MM.1S (cell line): ENCODE measurements at regions not wholly inside any gene's neighbourhood (a gene's known extent, or its start where the extent isn't known, plus 50 kb on each side); places are given as distances from the start of the nearest gene placed in this dataset.
A peak's percentile ranks its signal among the peaks of the same experiment; 100 is the strongest.

Experiments used
- DNase-seq: peaks from one replicate; pipeline ENCODE4 v3.0.0-alpha.2; 2015
- H2AFZ ChIP-seq: fragments of 300-600 bp; sonication (generic); 2 replicates; pipeline ENCODE4 v1.6.0; 2016; ENCODE audit warnings: antibody characterized with exemption, low read length
- H3F3A ChIP-seq: fragments of 300-600 bp; sonication (generic); 2 replicates; pipeline ENCODE4 v1.6.1; 2016; ENCODE audit warnings: mild to moderate bottlenecking, antibody characterized with exemption, low read length, moderate library complexity, mixed read lengths; ENCODE audit not compliant: insufficient read depth
- H3K27ac ChIP-seq: fragments of 300-600 bp; sonication (generic); 2 replicates; pipeline ENCODE4 v1.5.1; 2016; ENCODE audit warnings: mild to moderate bottlenecking, low read length
- H3K27me3 ChIP-seq: fragments of 300-600 bp; sonication (generic); replicated peaks from 2 replicates; pipeline ENCODE4 v1.6.0; 2016; ENCODE audit warnings: low read length; ENCODE audit not compliant: insufficient read depth
- H3K36me3 ChIP-seq: fragments of 300-600 bp; sonication (generic); replicated peaks from 2 replicates; pipeline ENCODE4 v1.6.1; 2016; ENCODE audit warnings: mild to moderate bottlenecking, low read length, mixed read lengths; ENCODE audit not compliant: insufficient read depth
- H3K4me1 ChIP-seq: fragments of 300-600 bp; sonication (generic); 2 replicates; pipeline ENCODE4 v1.6.1; 2016; ENCODE audit warnings: low read length, mixed read lengths
- H3K4me2 ChIP-seq: fragments of 300-600 bp; sonication (generic); 2 replicates; pipeline ENCODE4 v1.6.0; 2016; ENCODE audit warnings: low read depth, low read length
- H3K4me3 ChIP-seq: fragments of 300-600 bp; sonication (generic); 2 replicates; pipeline ENCODE4 v1.5.1; 2016; ENCODE audit warnings: low read length, mixed read lengths
- H3K79me2 ChIP-seq: fragments of 300-600 bp; sonication (generic); 2 replicates; pipeline ENCODE4 v1.6.1; 2016; ENCODE audit warnings: mixed run types, low read length, mixed read lengths
- H3K9ac ChIP-seq: fragments of 300-600 bp; sonication (generic); 2 replicates; pipeline ENCODE4 v1.6.1; 2016; ENCODE audit warnings: low read length, mixed read lengths
- H3K9me2 ChIP-seq: fragments of 300-600 bp; sonication (generic); replicated peaks from 2 replicates; pipeline ENCODE4 v1.6.1; 2016; ENCODE audit warnings: mild to moderate bottlenecking, low read length, mixed read lengths; ENCODE audit not compliant: insufficient read depth
- H3K9me3 ChIP-seq: fragments of 300-600 bp; sonication (generic); replicated peaks from 2 replicates; pipeline ENCODE4 v1.6.1; 2016; ENCODE audit warnings: mild to moderate bottlenecking, low read length, mixed read lengths; ENCODE audit not compliant: insufficient read depth
- H4K20me1 ChIP-seq: fragments of 300-600 bp; sonication (generic); 2 replicates; pipeline ENCODE4 v1.6.1; 2016; ENCODE audit warnings: mild to moderate bottlenecking, low read length, moderate library complexity, mixed read lengths; ENCODE audit not compliant: insufficient read depth
- CTCF ChIP-seq: fragments of 300-600 bp; sonication (generic); IDR thresholded peaks from 2 replicates; pipeline ENCODE4 v1.5.1; 2016; ENCODE audit warnings: antibody characterized with exemption, low read length, mixed read lengths
- EZH2 ChIP-seq: fragments of 300-600 bp; sonication (generic); optimal IDR thresholded peaks from 2 replicates; pipeline ENCODE3; 2017; ENCODE audit warnings: low read depth, mild to moderate bottlenecking, antibody characterized with exemption, low read length, mixed read lengths
- EZH2phosphoT487 ChIP-seq: fragments of 300-600 bp; sonication (generic); IDR thresholded peaks from 2 replicates; pipeline ENCODE4 v1.6.1; 2018; ENCODE audit warnings: antibody characterized with exemption, low read length

GRCh38 chr1:86247597-86248279 is 91.2 kb upstream of the COL24A1 start:
- peak overlapping the region; percentile 67 for H2AFZ ChIP-seq
- TF ChIP-seq CTCF (no peak), EZH2 (no peak), EZH2phosphoT487 (no peak)
- peak overlapping the region; percentile 51 for H3K4me3 ChIP-seq

GRCh38 chr1:86245566-86246190 is 89.1 kb upstream of the COL24A1 start:
- no peaks in the 10 kb centered on the region for H3K9me2 ChIP-seq
- no peak overlapping the region for H3K4me3 ChIP-seq
- no peak overlapping the region for H3K4me2 ChIP-seq
- H3K27ac ChIP-seq = no peak overlapping the region
- H3K9ac ChIP-seq = no peak overlapping the region
- H3F3A ChIP-seq = peaks cover 23% of the 10 kb centered on the region
- TF ChIP-seq EZH2 (no peak), EZH2phosphoT487 (no peak), CTCF (no peak)
- no peaks in the 10 kb centered on the region for H3K36me3 ChIP-seq
- no peaks in the 10 kb centered on the region for H3K27me3 ChIP-seq
- peaks cover 24% of the 10 kb centered on the region for H3K4me1 ChIP-seq
- H2AFZ ChIP-seq = no peak overlapping the region
- H3K79me2 ChIP-seq = no peaks in the 10 kb centered on the region
- H3K9me3 ChIP-seq = no peaks in the 10 kb centered on the region
- H4K20me1 ChIP-seq = no peaks in the 10 kb centered on the region
- DNase-seq = no peak

More at GRCh38 chr1:86247597-86248279, 91.2 kb upstream of the COL24A1 start:
- Histone ChIP-seq H3K36me3 (no peaks in the 10 kb centered on the region), H3K27me3 (no peaks in the 10 kb centered on the region), H3K27ac (peak overlapping the region; percentile 91), H3K4me2 (peak overlapping the region; percentile 79), H3K4me1 (peaks cover 24% of the 10 kb centered on the region), H3K9me3 (no peaks in the 10 kb centered on the region), H3K79me2 (no peaks in the 10 kb centered on the region), H3F3A (peaks cover 23% of the 10 kb centered on the region), H3K9me2 (no peaks in the 10 kb centered on the region), H4K20me1 (no peaks in the 10 kb centered on the region), H3K9ac (peak overlapping the region; percentile 61)
- DNase-seq = peak; percentile 95

GRCh38 chr1:86239894-86240293 is 83.3 kb upstream of the COL24A1 start:
- no peak for TF ChIP-seq CTCF
- TF ChIP-seq EZH2phosphoT487 = no peak
- no peak for TF ChIP-seq EZH2
- Histone ChIP-seq H3K9me2 (no peaks in the 10 kb centered on the region), H3F3A (no peaks in the 10 kb centered on the region), H3K27me3 (no peaks in the 10 kb centered on the region), H3K4me2 (no peak overlapping the region), H3K79me2 (no peaks in the 10 kb centered on the region), H4K20me1 (no peaks in the 10 kb centered on the region), H3K9ac (no peak overlapping the region), H3K36me3 (no peaks in the 10 kb centered on the region), H2AFZ (no peak overlapping the region), H3K27ac (no peak overlapping the region), H3K4me1 (no peaks in the 10 kb centered on the region), H3K4me3 (no peak overlapping the region), H3K9me3 (no peaks in the 10 kb centered on the region)
- no peak for DNase-seq
